IMR-90 (cell line): ENCODE measurements at regions not wholly inside any gene's neighbourhood (a gene's known extent, or its start where the extent isn't known, plus 50 kb on each side); places are given as distances from the start of the nearest gene placed in this dataset.

Source experiments
- ATAC-seq: fragments of 200-7000 bp; cut with Tn5 transposase; 2 replicates; pipeline ENCODE4 v1.9.1; 2020; ENCODE audit warnings: low read depth, mild to moderate bottlenecking, moderate library complexity
- BruUV-seq: library from RNA; stranded (reverse); fragments of 400-500 nt; replicated peaks from 2 replicates; lab custom pipeline; 2021; lab: Mats Ljungman, UMichigan
- CTCF ChIA-PET: fragments of 300-600 bp; formaldehyde crosslinking; extraction: SDS; loops from one replicate; lab custom pipeline; 2021; ENCODE audit warnings: antibody characterized with exemption; lab: Yijun Ruan, JAX
- POLR2A ChIA-PET: fragments of 300-600 bp; sonication (Branson Sonifier 250); formaldehyde crosslinking; loops from one replicate; lab custom pipeline; 2022; ENCODE audit warnings: antibody characterized with exemption; ENCODE audit not compliant: unreplicated experiment; lab: Charles Lee
- DNase-seq: peaks from one replicate; pipeline ENCODE4 v3.0.0; 2013
- H2AFZ ChIP-seq: replicated peaks from 2 replicates; pipeline ENCODE3; 2013; ENCODE audit warnings: low read length, mild to moderate bottlenecking; ENCODE audit not compliant: poor library complexity
- H2AK5ac ChIP-seq: 2 replicates; pipeline ENCODE4 v1.6.1; 2013; ENCODE audit warnings: low read depth, low read length, inconsistent platforms
- H2AK9ac ChIP-seq: replicated peaks from 2 replicates; pipeline ENCODE3; 2013; ENCODE audit warnings: mild to moderate bottlenecking, low read depth, low read length, moderate library complexity; ENCODE audit not compliant: poor library complexity
- H2BK120ac ChIP-seq: 2 replicates; pipeline ENCODE4 v1.6.1; 2013; ENCODE audit warnings: low read depth, low read length, inconsistent platforms
- H2BK15ac ChIP-seq: 3 replicates; pipeline ENCODE4 v1.6.1; 2013; ENCODE audit warnings: low read depth, low read length, inconsistent platforms
- H2BK20ac ChIP-seq: 2 replicates; pipeline ENCODE4 v1.6.1; 2013; ENCODE audit warnings: low read depth, mild to moderate bottlenecking, inconsistent platforms, low read length, moderate library complexity
- H2BK5ac ChIP-seq: 2 replicates; pipeline ENCODE4 v1.6.1; 2013; ENCODE audit warnings: mild to moderate bottlenecking, low read depth, low read length, inconsistent platforms; ENCODE audit not compliant: poor library complexity, severe bottlenecking
- H3K14ac ChIP-seq: replicated peaks from 2 replicates; pipeline ENCODE4 v1.6.1; 2013; ENCODE audit warnings: low read depth, low read length, inconsistent platforms
- H3K18ac ChIP-seq: 2 replicates; pipeline ENCODE4 v1.6.1; 2013; ENCODE audit warnings: low read depth, low read length, control low read depth
- H3K23ac ChIP-seq: 2 replicates; pipeline ENCODE4 v1.6.1; 2013; ENCODE audit warnings: low read depth, low read length, inconsistent platforms
- H3K27ac ChIP-seq: 2 replicates; pipeline ENCODE4 v1.5.1; 2013; ENCODE audit warnings: mild to moderate bottlenecking, control low read depth, low read length; ENCODE audit not compliant: insufficient read depth
- H3K27me3 ChIP-seq: 2 replicates; pipeline ENCODE4 v1.6.1; 2013; ENCODE audit warnings: low read length; ENCODE audit not compliant: control insufficient read depth, insufficient read depth
- H3K36me3 ChIP-seq: 2 replicates; pipeline ENCODE4 v1.6.1; 2013; ENCODE audit warnings: low read length, mixed read lengths; ENCODE audit not compliant: control insufficient read depth, insufficient read depth
- H3K4ac ChIP-seq: 2 replicates; pipeline ENCODE4 v1.6.1; 2013; ENCODE audit warnings: low read depth, low read length, inconsistent platforms
- H3K4me1 ChIP-seq: 2 replicates; pipeline ENCODE4 v1.6.1; 2013; ENCODE audit warnings: low read length, mixed read lengths; ENCODE audit not compliant: control insufficient read depth, insufficient read depth
- H3K4me2 ChIP-seq: 2 replicates; pipeline ENCODE4 v1.6.1; 2013; ENCODE audit warnings: low read depth, mild to moderate bottlenecking, control low read depth, low read length, moderate library complexity
- H3K4me3 ChIP-seq: 2 replicates; pipeline ENCODE4 v1.5.1; 2013; ENCODE audit warnings: low read depth, mild to moderate bottlenecking, control low read depth, low read length, moderate library complexity; ENCODE audit not compliant: insufficient read depth
- H3K56ac ChIP-seq: 2 replicates; pipeline ENCODE4 v1.6.1; 2013; ENCODE audit warnings: low read length, inconsistent platforms; ENCODE audit not compliant: insufficient read depth; ENCODE audit errors: extremely low read depth
- H3K79me1 ChIP-seq, 2 experiments: 2 replicates each; pipeline ENCODE4 v1.6.1; 2013; ENCODE audit warnings: low read length in 2 of 2, inconsistent platforms in 1 of 2, low read depth in 1 of 2
- H3K9ac ChIP-seq: 2 replicates; pipeline ENCODE4 v1.6.1; 2013; ENCODE audit warnings: low read depth, low read length, control low read depth
- H3K9me1 ChIP-seq: 2 replicates; pipeline ENCODE4 v1.6.1; 2013; ENCODE audit warnings: low read length, inconsistent platforms; ENCODE audit not compliant: insufficient read depth
- H3K9me3 ChIP-seq: 2 replicates; pipeline ENCODE4 v1.6.1; 2013; ENCODE audit warnings: low read length; ENCODE audit not compliant: control insufficient read depth, insufficient read depth
- H4K20me1 ChIP-seq: 2 replicates; pipeline ENCODE4 v1.6.1; 2013; ENCODE audit warnings: low read length, inconsistent platforms; ENCODE audit not compliant: insufficient read depth
- H4K5ac ChIP-seq: 2 replicates; pipeline ENCODE4 v1.6.1; 2013; ENCODE audit warnings: mild to moderate bottlenecking, low read depth, low read length, control low read depth
- H4K8ac ChIP-seq, 2 experiments: 2 replicates each; pipeline ENCODE4 v1.6.1; 2013; ENCODE audit warnings: low read depth in 2 of 2, low read length in 2 of 2, control low read depth in 1 of 2, inconsistent platforms in 1 of 2
- H4K91ac ChIP-seq: 2 replicates; pipeline ENCODE4 v1.6.1; 2013; ENCODE audit warnings: low read depth, low read length, inconsistent platforms; ENCODE audit not compliant: insufficient read depth
- MAFK ChIP-seq: IDR thresholded peaks from 2 replicates; pipeline ENCODE4 v1.6.1; 2012; ENCODE audit warnings: low read depth, low read length, improper control_type of control experiment
- NFE2L2 ChIP-seq: fragments of 150-350 bp; IDR thresholded peaks from 2 replicates; pipeline ENCODE4 v1.6.1; 2016; ENCODE audit warnings: low read depth, mild to moderate bottlenecking, low read length
- POLR2A ChIP-seq: IDR thresholded peaks from 2 replicates; pipeline ENCODE4 v1.6.1; 2012; ENCODE audit warnings: mild to moderate bottlenecking, low read depth, low read length
- SMC3 ChIP-seq: fragments of 150-350 bp; IDR thresholded peaks from 2 replicates; pipeline ENCODE4 v1.6.1; 2016; ENCODE audit warnings: low read depth, mild to moderate bottlenecking, antibody characterized with exemption, low read length, moderate library complexity
- WGBS, 2 experiments: methylation state at CpG; one replicate each; pipeline versions ENCODE4 v1.1.5 to v1.1.7; 2013; ENCODE audit warnings: missing lambda C conversion rate in 2 of 2; ENCODE audit not compliant: insufficient read length in 1 of 2; ENCODE audit errors: extremely low coverage in 2 of 2; 5-methylcytosine and 5-hydroxymethylcytosine counted together
- dilution Hi-C: fragments of 300-500 bp; cut with HindIII; formaldehyde crosslinking; loops from one replicate; pipeline ENCODE4 v1.14.3; 2018; ENCODE audit warnings: low sequenced_read_pairs; ENCODE audit not compliant: unreplicated experiment
- in situ Hi-C: fragments of 300-500 bp; cut with MboI; formaldehyde crosslinking; loops from 3 replicates; pipeline ENCODE4 v1.14.3; 2019; ENCODE audit warnings: low sequenced_read_pairs, inconsistent platforms, mixed read lengths
- intact Hi-C: fragments of 100-400 bp; cut with micrococcal nuclease; formaldehyde crosslinking; loops from 2 replicates; pipeline ENCODE4 v1.10.0; 2022

DNA sequence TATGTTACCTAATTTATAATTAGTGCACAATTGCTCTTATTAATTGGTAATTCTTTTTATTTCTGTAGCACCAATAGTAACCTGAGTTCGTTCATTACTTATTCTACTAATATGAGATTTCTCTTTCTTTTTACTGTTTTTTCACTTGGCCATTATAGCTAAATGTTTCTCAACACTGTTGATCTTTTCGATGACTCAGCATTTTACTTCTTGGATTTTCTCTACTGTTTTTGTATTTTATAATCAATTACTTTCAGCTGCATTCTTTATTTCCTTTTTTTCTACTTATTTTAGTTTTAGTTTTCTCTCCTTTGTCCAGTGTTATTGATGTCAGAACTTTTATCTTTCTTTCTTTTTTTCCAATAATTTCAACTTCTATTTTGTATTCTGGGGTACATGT, 589.4 kb upstream of the SOX11 start:
- no peak overlapping the region for H2AK5ac ChIP-seq
- no peak overlapping the region for H2AK9ac ChIP-seq
- H4K5ac ChIP-seq = no peak overlapping the region
- ChIA-PET POLR2A (no interaction called here), CTCF (no interaction called here)
- DNase-seq (no peak), ATAC-seq (no peak)
- H2BK5ac ChIP-seq = no peak overlapping the region
- BruUV-seq = no TSS peak
- H4K8ac ChIP-seq = no peak overlapping the region
- no CpG with 5 or more reads among the region's 2 CpGs for WGBS, 2 experiments
- H3K18ac ChIP-seq = no peak overlapping the region
- H2BK15ac ChIP-seq = no peak overlapping the region
- no peak overlapping the region for H3K23ac ChIP-seq
- no peak overlapping the region for H3K56ac ChIP-seq
- H2AFZ ChIP-seq = no peak overlapping the region
- no peak overlapping the region for H3K9ac ChIP-seq
- no peaks in the 10 kb centered on the region for H3K9me1 ChIP-seq
- H3K27ac ChIP-seq = no peak overlapping the region
- H3K4me2 ChIP-seq = no peak overlapping the region
- no peaks in the 10 kb centered on the region for H3K36me3 ChIP-seq
- TF ChIP-seq SMC3 = no peak
- no peak for TF ChIP-seq POLR2A
- peak; percentile 100 for TF ChIP-seq MAFK
- TF ChIP-seq NFE2L2 = peak; percentile 79
- H2BK120ac ChIP-seq = no peak overlapping the region
- dilution Hi-C loops = no loop called here
- no peaks in the 10 kb centered on the region for H4K20me1 ChIP-seq
- in situ Hi-C loops = no loop called here
- H3K14ac ChIP-seq = no peak overlapping the region
- no peaks in the 10 kb centered on the region for H3K27me3 ChIP-seq
- H3K79me1 ChIP-seq = no peaks in the 10 kb centered on the region
- H4K91ac ChIP-seq = no peak overlapping the region
- no peak overlapping the region for H3K4ac ChIP-seq
- no peak overlapping the region for H2BK20ac ChIP-seq
- H3K4me1 ChIP-seq = no peaks in the 10 kb centered on the region
- intact Hi-C loops = no loop called here
- H3K4me3 ChIP-seq = no peak overlapping the region
- peaks cover 8% of the 10 kb centered on the region for H3K9me3 ChIP-seq
